ENCODE measurements at regions not wholly inside any gene's neighbourhood (a gene's known extent, or its start where the extent isn't known, plus 50 kb on each side); places are given as distances from the start of the nearest gene placed in this dataset.

GRCh38 chr20:60073086-60073485 is 114.9 kb downstream of the CDH26 start:
- Histone ChIP-seq H3K36me3 (ENCODE audit: control insufficient read depth, insufficient read depth, low read length) (no peaks in the 10 kb centered on the region), H2BK120ac (ENCODE audit: low read depth, low read length) (no peak overlapping the region), H2BK5ac (ENCODE audit: low read depth, low read length, poor library complexity, severe bottlenecking) (no peak overlapping the region), H4K5ac (ENCODE audit: low read depth, low read length) (no peak overlapping the region), H3K9ac (ENCODE audit: low read depth, low read length) (no peak overlapping the region), H3K79me1 (ENCODE audit: low read depth in 1 of 2, low read length in 2 of 2) (no peaks in the 10 kb centered on the region), H3K27ac (ENCODE audit: insufficient read depth, low read length) (no peak overlapping the region), H3K4me3 (ENCODE audit: insufficient read depth, low read depth, low read length) (no peak overlapping the region), H3K9me1 (ENCODE audit: insufficient read depth, low read length) (no peaks in the 10 kb centered on the region), H3K56ac (ENCODE audit: extremely low read depth, insufficient read depth, low read length) (no peak overlapping the region), H3K23ac (ENCODE audit: low read depth, low read length) (no peak overlapping the region), H3K9me3 (ENCODE audit: control insufficient read depth, insufficient read depth, low read length) (no peaks in the 10 kb centered on the region), H3K18ac (ENCODE audit: low read depth, low read length) (no peak overlapping the region), H2AK9ac (replicated peaks; ENCODE audit: low read depth, low read length, poor library complexity) (no peak overlapping the region), H4K91ac (ENCODE audit: insufficient read depth, low read depth, low read length) (no peak overlapping the region), H3K27me3 (ENCODE audit: control insufficient read depth, insufficient read depth, low read length) (peaks cover 20% of the 10 kb centered on the region), H2BK20ac (ENCODE audit: low read depth, low read length) (no peak overlapping the region), H4K8ac (ENCODE audit: low read depth in 2 of 2, low read length in 2 of 2) (no peak overlapping the region), H2AFZ (replicated peaks; ENCODE audit: low read length, poor library complexity) (no peak overlapping the region), H2AK5ac (ENCODE audit: low read depth, low read length) (no peak overlapping the region), H3K4me1 (ENCODE audit: control insufficient read depth, insufficient read depth, low read length) (no peaks in the 10 kb centered on the region), H3K14ac (replicated peaks; ENCODE audit: low read depth, low read length) (no peak overlapping the region), H3K4me2 (ENCODE audit: low read depth, low read length) (no peak overlapping the region), H2BK15ac (ENCODE audit: low read depth, low read length) (no peak overlapping the region), H4K20me1 (ENCODE audit: insufficient read depth, low read length) (no peaks in the 10 kb centered on the region), H3K4ac (ENCODE audit: low read depth, low read length) (no peak overlapping the region)
- dilution Hi-C loops (cut with HindIII; ENCODE audit: low sequenced_read_pairs, unreplicated experiment) (no loop called here), in situ Hi-C loops (cut with MboI; ENCODE audit: low sequenced_read_pairs) (loop anchor here (25.0 kb wide), 2 partner anchors 1164 to 1814 kb away; no protein-coding TSS in a partner anchor), intact Hi-C loops (cut with micrococcal nuclease) (no loop called here)
- no peak for ATAC-seq (ENCODE audit: low read depth)
- no CpG with 5 or more reads among the region's 6 CpGs for WGBS, 2 experiments (ENCODE audit: extremely low coverage in 2 of 2, insufficient read length in 1 of 2)
- ChIA-PET POLR2A (ENCODE audit: unreplicated experiment) (no interaction called here), CTCF (interaction anchor here (0.7 kb wide), 1 partner anchor 199 kb away, joined by 5 read pairs; no protein-coding TSS in a partner anchor)
- BruUV-seq (replicated peaks), result no TSS peak
- TF ChIP-seq BHLHE40 (IDR thresholded peaks at IDR 0.05; ENCODE audit: low read depth, low read length) (no peak), POLR2A (IDR thresholded peaks at IDR 0.05; ENCODE audit: low read depth, low read length) (no peak), RFX5 (IDR thresholded peaks at IDR 0.05; ENCODE audit: low read depth, low read length) (no peak), ELK1 (IDR thresholded peaks at IDR 0.05; ENCODE audit: borderline replicate concordance, low read depth, low read length) (no peak), CEBPB (IDR thresholded peaks at IDR 0.05; ENCODE audit: low read depth, low read length) (no peak), FOS (IDR thresholded peaks at IDR 0.05; ENCODE audit: low read depth, low read length) (no peak), RCOR1 (IDR thresholded peaks at IDR 0.05; ENCODE audit: insufficient replicate concordance, low read length) (no peak), SMC3 (IDR thresholded peaks at IDR 0.05; ENCODE audit: low read depth, low read length) (no peak), RAD21 (IDR thresholded peaks at IDR 0.05; ENCODE audit: low read length) (no peak), MAZ (IDR thresholded peaks at IDR 0.05; ENCODE audit: borderline replicate concordance, low read depth, low read length) (no peak), MXI1 (IDR thresholded peaks at IDR 0.05; ENCODE audit: borderline replicate concordance, low read depth, low read length) (no peak), USF2 (IDR thresholded peaks at IDR 0.05; ENCODE audit: low read depth, low read length) (no peak), CHD1 (IDR thresholded peaks at IDR 0.05; ENCODE audit: low read depth, low read length) (no peak)
- no peak for DNase-seq
